GM23338 (cell line): ENCODE measurements at regions not wholly inside any gene's neighbourhood (a gene's known extent, or its start where the extent isn't known, plus 50 kb on each side); places are given as distances from the start of the nearest gene placed in this dataset.

Source experiments
- ATAC-seq: fragments of 200-7000 bp; cut with Tn5 transposase; 3 replicates; pipeline ENCODE4 v1.9.1; 2020
- DNase-seq: peaks from one replicate; pipeline ENCODE4 v3.0.0-alpha.2; 2015; ENCODE audit warnings: low spot score
- H2AFZ ChIP-seq: fragments of 200-600 bp; sonication (generic); 2 replicates; pipeline ENCODE4 v1.8.0; 2016; ENCODE audit warnings: antibody characterized with exemption, mild to moderate bottlenecking, moderate library complexity
- H3F3A ChIP-seq: fragments of 200-600 bp; sonication (generic); replicated peaks from 2 replicates; pipeline ENCODE4 v1.8.0; 2017; ENCODE audit warnings: antibody characterized with exemption, mixed run types, low read depth
- H3K27ac ChIP-seq: fragments of 200-600 bp; sonication (generic); 2 replicates; pipeline ENCODE4 v1.6.1; 2016; ENCODE audit warnings: low read depth
- H3K27me3 ChIP-seq: fragments of 200-600 bp; sonication (generic); 2 replicates; pipeline ENCODE4 v1.8.0; 2016; ENCODE audit warnings: mild to moderate bottlenecking, mixed run types, moderate library complexity; ENCODE audit not compliant: insufficient read depth
- H3K36me3 ChIP-seq: fragments of 200-600 bp; sonication (generic); 2 replicates; pipeline ENCODE4 v1.8.0; 2016; ENCODE audit warnings: mild to moderate bottlenecking; ENCODE audit not compliant: insufficient read depth
- H3K4me1 ChIP-seq: fragments of 200-600 bp; sonication (generic); 2 replicates; pipeline ENCODE4 v1.8.0; 2016; ENCODE audit warnings: mild to moderate bottlenecking, moderate library complexity; ENCODE audit not compliant: insufficient read depth
- H3K4me2 ChIP-seq: fragments of 200-600 bp; sonication (generic); 2 replicates; pipeline ENCODE4 v1.7.1; 2017; ENCODE audit warnings: mixed run types
- H3K4me3 ChIP-seq: fragments of 200-600 bp; sonication (generic); 2 replicates; pipeline ENCODE4 v1.6.1; 2016; ENCODE audit warnings: mixed run types
- H3K79me2 ChIP-seq: fragments of 200-600 bp; sonication (generic); replicated peaks from 2 replicates; pipeline ENCODE4 v1.8.0; 2017; ENCODE audit warnings: mild to moderate bottlenecking; ENCODE audit not compliant: insufficient read depth
- H3K9me2 ChIP-seq: fragments of 200-600 bp; sonication (generic); 2 replicates; pipeline ENCODE4 v1.8.0; 2017; ENCODE audit not compliant: insufficient read depth
- H4K20me1 ChIP-seq: fragments of 200-600 bp; sonication (generic); replicated peaks from 2 replicates; pipeline ENCODE4 v1.8.0; 2017; ENCODE audit warnings: mild to moderate bottlenecking; ENCODE audit not compliant: insufficient read depth
- H3K27ac Mint-ChIP-seq: 2 replicates; pipeline ENCODE4 v1.8.0; 2020; ENCODE audit warnings: inconsistent platforms, mild to moderate bottlenecking, moderate library complexity, mixed read lengths
- H3K27me3 Mint-ChIP-seq: 3 replicates; pipeline ENCODE4 v1.8.0; 2022; ENCODE audit warnings: low read depth, mild to moderate bottlenecking, moderate library complexity, mixed read lengths, inconsistent platforms; ENCODE audit not compliant: insufficient read depth, poor library complexity
- H3K36me3 Mint-ChIP-seq: 3 replicates; pipeline ENCODE4 v1.8.0; 2021; ENCODE audit warnings: low read depth, mild to moderate bottlenecking, inconsistent platforms, moderate library complexity, mixed read lengths
- H3K4me1 Mint-ChIP-seq: 3 replicates; pipeline ENCODE4 v1.8.0; 2020; ENCODE audit warnings: mild to moderate bottlenecking, inconsistent platforms, mixed read lengths
- H3K4me3 Mint-ChIP-seq: 3 replicates; pipeline ENCODE4 v1.8.0; 2021; ENCODE audit warnings: moderate library complexity, mild to moderate bottlenecking, inconsistent platforms, mixed read lengths
- H3K9me3 Mint-ChIP-seq: 3 replicates; pipeline ENCODE4 v1.8.0; 2020; ENCODE audit warnings: moderate library complexity, mild to moderate bottlenecking, inconsistent platforms, mixed read lengths
- CREB1 ChIP-seq: fragments of 250-450 bp; sonication (Bioruptor Pico); IDR thresholded peaks from 2 replicates; pipeline ENCODE4 v1.5.0; 2020; ENCODE audit warnings: low read depth, mild to moderate bottlenecking, moderate library complexity
- EZH2 ChIP-seq: fragments of 200-600 bp; sonication (generic); IDR thresholded peaks from one replicate; pipeline ENCODE4 v1.8.0; 2017; ENCODE audit warnings: antibody characterized with exemption, mild to moderate bottlenecking, low read depth; ENCODE audit not compliant: unreplicated experiment
- NANOG ChIP-seq: IDR thresholded peaks from 2 replicates; pipeline ENCODE4 v1.6.1; 2016; ENCODE audit warnings: antibody characterized with exemption, borderline replicate concordance
- POLR2AphosphoS5 ChIP-seq: IDR thresholded peaks from 2 replicates; pipeline ENCODE4 v1.6.1; 2016; ENCODE audit warnings: antibody characterized with exemption, low read depth
- STAT1 ChIP-seq: IDR thresholded peaks from one replicate; pipeline ENCODE4 v1.6.1; 2016; ENCODE audit warnings: antibody characterized with exemption; ENCODE audit not compliant: unreplicated experiment
- ZNF114 ChIP-seq: fragments of 250-450 bp; sonication (Bioruptor Pico); IDR thresholded peaks from 2 replicates; pipeline ENCODE4 v1.5.0; 2020; ENCODE audit warnings: mild to moderate bottlenecking, moderate library complexity
- ZNF331 ChIP-seq: fragments of 250-450 bp; sonication (Bioruptor Pico); IDR thresholded peaks from 2 replicates; pipeline ENCODE4 v1.5.0; 2020; ENCODE audit warnings: low read depth, mild to moderate bottlenecking, moderate library complexity
- TF ChIP-seq, protein P1 (sequence below), 2 experiments: fragments of 200-600 bp in 1 of 2; sonication (generic) in 1 of 2; conservative IDR thresholded peaks; 2 replicates each; pipeline versions ENCODE4 v1.5.1 to v1.6.1; 2016 to 2017; ENCODE audit warnings: antibody characterized with exemption in 2 of 2, low read depth in 2 of 2, mild to moderate bottlenecking in 2 of 2, moderate library complexity in 1 of 2
- TF ChIP-seq, protein P2 (sequence below): IDR thresholded peaks from 2 replicates; pipeline ENCODE4 v1.6.1; 2016; ENCODE audit warnings: antibody characterized with exemption

DNA sequence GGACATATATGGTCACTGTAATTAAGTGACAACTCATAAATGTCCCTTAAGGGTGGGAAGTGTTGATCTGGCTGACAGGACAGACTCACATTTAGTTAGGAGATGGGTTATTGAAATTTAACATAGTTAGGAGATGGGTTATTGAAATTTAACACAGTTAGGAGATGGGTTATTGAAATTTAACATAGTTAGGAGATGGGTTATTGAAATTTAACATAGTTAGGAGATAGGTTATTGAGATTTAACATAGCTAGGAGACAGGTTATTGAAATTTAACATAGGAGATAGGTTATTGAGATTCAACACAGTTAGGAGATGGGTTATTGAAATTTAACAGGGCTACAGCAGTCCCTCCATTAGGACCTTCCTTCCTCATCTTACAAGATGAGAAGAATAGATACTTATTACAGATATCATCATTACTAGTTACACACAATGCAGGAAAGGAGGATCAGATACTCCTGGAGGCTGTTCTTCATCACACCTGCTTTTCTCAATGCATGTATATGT is 98.5 kb downstream of the MTNR1B start (continued):
- TF ChIP-seq ZNF331 (CRISPR knock-in tag) (no peak), EZH2 (no peak), POLR2AphosphoS5 (no peak), CREB1 (no peak), ZNF114 (CRISPR knock-in tag) (no peak), STAT1 (no peak)
- TF ChIP-seq, protein P1, sequence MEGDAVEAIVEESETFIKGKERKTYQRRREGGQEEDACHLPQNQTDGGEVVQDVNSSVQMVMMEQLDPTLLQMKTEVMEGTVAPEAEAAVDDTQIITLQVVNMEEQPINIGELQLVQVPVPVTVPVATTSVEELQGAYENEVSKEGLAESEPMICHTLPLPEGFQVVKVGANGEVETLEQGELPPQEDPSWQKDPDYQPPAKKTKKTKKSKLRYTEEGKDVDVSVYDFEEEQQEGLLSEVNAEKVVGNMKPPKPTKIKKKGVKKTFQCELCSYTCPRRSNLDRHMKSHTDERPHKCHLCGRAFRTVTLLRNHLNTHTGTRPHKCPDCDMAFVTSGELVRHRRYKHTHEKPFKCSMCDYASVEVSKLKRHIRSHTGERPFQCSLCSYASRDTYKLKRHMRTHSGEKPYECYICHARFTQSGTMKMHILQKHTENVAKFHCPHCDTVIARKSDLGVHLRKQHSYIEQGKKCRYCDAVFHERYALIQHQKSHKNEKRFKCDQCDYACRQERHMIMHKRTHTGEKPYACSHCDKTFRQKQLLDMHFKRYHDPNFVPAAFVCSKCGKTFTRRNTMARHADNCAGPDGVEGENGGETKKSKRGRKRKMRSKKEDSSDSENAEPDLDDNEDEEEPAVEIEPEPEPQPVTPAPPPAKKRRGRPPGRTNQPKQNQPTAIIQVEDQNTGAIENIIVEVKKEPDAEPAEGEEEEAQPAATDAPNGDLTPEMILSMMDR (conservative IDR thresholded peaks at IDR 0.05; ENCODE audit: low read depth in 2 of 2) = no peak
- TF ChIP-seq, protein P2, sequence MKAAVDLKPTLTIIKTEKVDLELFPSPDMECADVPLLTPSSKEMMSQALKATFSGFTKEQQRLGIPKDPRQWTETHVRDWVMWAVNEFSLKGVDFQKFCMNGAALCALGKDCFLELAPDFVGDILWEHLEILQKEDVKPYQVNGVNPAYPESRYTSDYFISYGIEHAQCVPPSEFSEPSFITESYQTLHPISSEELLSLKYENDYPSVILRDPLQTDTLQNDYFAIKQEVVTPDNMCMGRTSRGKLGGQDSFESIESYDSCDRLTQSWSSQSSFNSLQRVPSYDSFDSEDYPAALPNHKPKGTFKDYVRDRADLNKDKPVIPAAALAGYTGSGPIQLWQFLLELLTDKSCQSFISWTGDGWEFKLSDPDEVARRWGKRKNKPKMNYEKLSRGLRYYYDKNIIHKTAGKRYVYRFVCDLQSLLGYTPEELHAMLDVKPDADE = no peak

DNA sequence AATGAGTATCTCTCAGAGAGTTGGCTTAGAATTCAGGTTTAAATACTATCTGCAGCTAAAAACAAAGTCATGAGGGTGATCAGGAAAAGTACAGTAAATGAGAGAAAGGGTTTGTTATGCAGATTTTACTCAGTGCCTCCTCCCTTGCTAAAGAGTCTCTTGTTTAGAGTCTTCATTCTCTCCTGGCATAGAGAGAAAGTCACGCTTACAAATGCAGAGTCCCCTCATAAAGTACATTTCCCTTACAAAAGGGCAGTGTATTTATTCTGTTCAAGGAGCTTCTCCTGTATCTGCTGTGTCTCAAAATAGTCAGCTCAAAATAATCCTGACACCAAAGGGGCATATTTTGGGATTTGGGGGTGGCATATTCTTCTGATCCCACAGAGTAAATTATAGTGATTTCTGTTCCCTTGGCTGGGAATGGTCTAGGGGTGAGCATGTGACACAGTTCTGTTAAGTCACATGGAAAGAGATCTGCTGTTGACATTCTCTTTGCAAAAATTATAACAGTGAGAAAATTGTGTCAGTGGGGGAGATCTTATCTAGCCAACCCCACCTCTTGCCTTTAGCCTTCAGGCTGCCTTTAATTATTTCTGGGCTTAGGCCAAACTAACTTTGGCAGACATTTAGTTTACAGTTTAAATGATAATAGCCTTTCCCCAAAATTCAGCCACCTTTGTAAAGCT is 102.9 kb downstream of the MTNR1B start:
- H4K20me1 ChIP-seq = no peaks in the 10 kb centered on the region
- peaks cover 41% of the 10 kb centered on the region for H3K4me1 Mint-ChIP-seq
- peak overlapping the region; percentile 30; the same call in 1 of the 2 replicates for H3K4me3 ChIP-seq
- peak overlapping the region; percentile 93 for H3K27ac ChIP-seq
- H3K4me3 Mint-ChIP-seq = peak overlapping the region; percentile 10; the same call in 1 of the 3 replicates
- H3K9me2 ChIP-seq = no peaks in the 10 kb centered on the region
- peaks cover 43% of the 10 kb centered on the region for H3K4me1 ChIP-seq
- peaks cover 17% of the 10 kb centered on the region for H3K9me3 Mint-ChIP-seq
- DNase-seq (peak; percentile 71), ATAC-seq (peak; percentile 81)
- peaks cover 13% of the 10 kb centered on the region for H3F3A ChIP-seq
- H3K4me2 ChIP-seq = peak overlapping the region; percentile 36
- H2AFZ ChIP-seq = no peak overlapping the region
- H3K27me3 Mint-ChIP-seq = no peaks in the 10 kb centered on the region
- TF ChIP-seq EZH2 (no peak), NANOG (peak; percentile 92), ZNF114 (CRISPR knock-in tag) (no peak)
- no peaks in the 10 kb centered on the region for H3K36me3 ChIP-seq
- H3K27me3 ChIP-seq = no peaks in the 10 kb centered on the region
- H3K36me3 Mint-ChIP-seq = peaks cover 22% of the 10 kb centered on the region
- peak overlapping the region; percentile 96 for H3K27ac Mint-ChIP-seq
- no peaks in the 10 kb centered on the region for H3K79me2 ChIP-seq

DNA sequence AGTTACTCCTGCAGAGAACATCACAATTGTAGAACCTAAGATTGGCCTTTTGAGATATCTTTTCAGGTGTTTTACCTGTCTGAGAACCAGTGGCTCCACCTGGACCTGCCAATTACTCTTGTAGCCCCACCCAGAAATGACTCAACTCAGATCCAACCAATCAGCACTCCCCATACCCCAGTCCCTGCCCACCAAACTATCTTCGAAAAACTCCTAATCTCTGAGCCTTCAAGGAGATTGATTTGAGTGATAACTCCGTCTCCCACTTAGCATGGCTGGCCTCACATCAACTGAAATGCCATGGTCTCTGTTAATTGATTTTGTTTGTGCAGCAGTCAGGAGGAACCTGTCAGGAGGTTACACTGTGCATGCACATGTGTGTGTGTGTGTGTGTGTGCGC is 103.6 kb downstream of the MTNR1B start:
- Histone ChIP-seq H3K4me2 (peak overlapping the region; percentile 22), H2AFZ (no peak overlapping the region), H3K4me1 (peaks cover 43% of the 10 kb centered on the region), H3K27ac (peak overlapping the region; percentile 93), H4K20me1 (no peaks in the 10 kb centered on the region), H3F3A (peaks cover 13% of the 10 kb centered on the region), H3K79me2 (no peaks in the 10 kb centered on the region), H3K4me3 (peak overlapping the region; percentile 30; the same call in 1 of the 2 replicates), H3K27me3 (no peaks in the 10 kb centered on the region), H3K36me3 (no peaks in the 10 kb centered on the region), H3K9me2 (no peaks in the 10 kb centered on the region)
- DNase-seq = peak; percentile 81
- Mint-ChIP-seq H3K27ac (peak overlapping the region; percentile 96), H3K4me1 (peaks cover 41% of the 10 kb centered on the region), H3K36me3 (peaks cover 22% of the 10 kb centered on the region), H3K9me3 (peaks cover 17% of the 10 kb centered on the region), H3K27me3 (no peaks in the 10 kb centered on the region), H3K4me3 (peak overlapping the region; percentile 20; the same call in 1 of the 3 replicates)
- ATAC-seq = peak; percentile 83
- peak; percentile 33; the same call in 1 of the 2 replicates for TF ChIP-seq POLR2AphosphoS5
- TF ChIP-seq ZNF114 (CRISPR knock-in tag) = no peak
